MM.1S (cell line): ENCODE measurements at regions not wholly inside any gene's neighbourhood (a gene's known extent, or its start where the extent isn't known, plus 50 kb on each side); places are given as distances from the start of the nearest gene placed in this dataset.

Experiments
- DNase-seq: peaks from one replicate; pipeline ENCODE4 v3.0.0-alpha.2; 2015
- H2AFZ ChIP-seq: fragments of 300-600 bp; sonication (generic); 2 replicates; pipeline ENCODE4 v1.6.0; 2016; ENCODE audit warnings: antibody characterized with exemption, low read length
- H3F3A ChIP-seq: fragments of 300-600 bp; sonication (generic); 2 replicates; pipeline ENCODE4 v1.6.1; 2016; ENCODE audit warnings: mild to moderate bottlenecking, antibody characterized with exemption, low read length, moderate library complexity, mixed read lengths; ENCODE audit not compliant: insufficient read depth
- H3K27ac ChIP-seq: fragments of 300-600 bp; sonication (generic); 2 replicates; pipeline ENCODE4 v1.5.1; 2016; ENCODE audit warnings: mild to moderate bottlenecking, low read length
- H3K27me3 ChIP-seq: fragments of 300-600 bp; sonication (generic); replicated peaks from 2 replicates; pipeline ENCODE4 v1.6.0; 2016; ENCODE audit warnings: low read length; ENCODE audit not compliant: insufficient read depth
- H3K36me3 ChIP-seq: fragments of 300-600 bp; sonication (generic); replicated peaks from 2 replicates; pipeline ENCODE4 v1.6.1; 2016; ENCODE audit warnings: mild to moderate bottlenecking, low read length, mixed read lengths; ENCODE audit not compliant: insufficient read depth
- H3K4me1 ChIP-seq: fragments of 300-600 bp; sonication (generic); 2 replicates; pipeline ENCODE4 v1.6.1; 2016; ENCODE audit warnings: low read length, mixed read lengths
- H3K4me2 ChIP-seq: fragments of 300-600 bp; sonication (generic); 2 replicates; pipeline ENCODE4 v1.6.0; 2016; ENCODE audit warnings: low read depth, low read length
- H3K4me3 ChIP-seq: fragments of 300-600 bp; sonication (generic); 2 replicates; pipeline ENCODE4 v1.5.1; 2016; ENCODE audit warnings: low read length, mixed read lengths
- H3K79me2 ChIP-seq: fragments of 300-600 bp; sonication (generic); 2 replicates; pipeline ENCODE4 v1.6.1; 2016; ENCODE audit warnings: mixed run types, low read length, mixed read lengths
- H3K9ac ChIP-seq: fragments of 300-600 bp; sonication (generic); 2 replicates; pipeline ENCODE4 v1.6.1; 2016; ENCODE audit warnings: low read length, mixed read lengths
- H3K9me2 ChIP-seq: fragments of 300-600 bp; sonication (generic); replicated peaks from 2 replicates; pipeline ENCODE4 v1.6.1; 2016; ENCODE audit warnings: mild to moderate bottlenecking, low read length, mixed read lengths; ENCODE audit not compliant: insufficient read depth
- H3K9me3 ChIP-seq: fragments of 300-600 bp; sonication (generic); replicated peaks from 2 replicates; pipeline ENCODE4 v1.6.1; 2016; ENCODE audit warnings: mild to moderate bottlenecking, low read length, mixed read lengths; ENCODE audit not compliant: insufficient read depth
- H4K20me1 ChIP-seq: fragments of 300-600 bp; sonication (generic); 2 replicates; pipeline ENCODE4 v1.6.1; 2016; ENCODE audit warnings: mild to moderate bottlenecking, low read length, moderate library complexity, mixed read lengths; ENCODE audit not compliant: insufficient read depth
- EZH2 ChIP-seq: fragments of 300-600 bp; sonication (generic); optimal IDR thresholded peaks from 2 replicates; pipeline ENCODE3; 2017; ENCODE audit warnings: low read depth, mild to moderate bottlenecking, antibody characterized with exemption, low read length, mixed read lengths
- EZH2phosphoT487 ChIP-seq: fragments of 300-600 bp; sonication (generic); IDR thresholded peaks from 2 replicates; pipeline ENCODE4 v1.6.1; 2018; ENCODE audit warnings: antibody characterized with exemption, low read length
- TF ChIP-seq, protein P1 (sequence below): fragments of 300-600 bp; sonication (generic); IDR thresholded peaks from 2 replicates; pipeline ENCODE4 v1.5.1; 2016; ENCODE audit warnings: antibody characterized with exemption, low read length, mixed read lengths

DNA sequence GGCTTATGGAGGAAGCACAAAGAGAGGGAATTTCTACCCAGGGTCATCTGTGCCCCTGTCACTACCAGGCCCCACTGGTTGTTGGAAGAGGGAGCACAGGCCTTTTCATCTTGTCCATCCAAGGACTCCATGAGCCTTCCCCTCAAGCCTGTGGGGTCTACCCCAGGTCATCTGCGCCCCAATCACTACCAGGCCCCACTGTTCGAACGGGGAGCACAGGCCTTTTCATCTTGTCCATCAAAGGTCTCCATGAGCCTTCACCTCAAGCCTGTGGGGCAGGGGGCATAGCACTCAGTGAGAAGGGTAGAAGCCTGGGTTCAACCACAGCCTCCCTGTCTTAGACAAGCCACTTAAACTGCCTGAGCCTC is 101.5 kb upstream of the CDH5 start:
- no peaks in the 10 kb centered on the region for H3K4me1 ChIP-seq
- no peak for DNase-seq
- no peak overlapping the region for H3K27ac ChIP-seq
- H3K4me3 ChIP-seq, result no peak overlapping the region
- TF ChIP-seq EZH2, result no peak
- TF ChIP-seq, protein P1, sequence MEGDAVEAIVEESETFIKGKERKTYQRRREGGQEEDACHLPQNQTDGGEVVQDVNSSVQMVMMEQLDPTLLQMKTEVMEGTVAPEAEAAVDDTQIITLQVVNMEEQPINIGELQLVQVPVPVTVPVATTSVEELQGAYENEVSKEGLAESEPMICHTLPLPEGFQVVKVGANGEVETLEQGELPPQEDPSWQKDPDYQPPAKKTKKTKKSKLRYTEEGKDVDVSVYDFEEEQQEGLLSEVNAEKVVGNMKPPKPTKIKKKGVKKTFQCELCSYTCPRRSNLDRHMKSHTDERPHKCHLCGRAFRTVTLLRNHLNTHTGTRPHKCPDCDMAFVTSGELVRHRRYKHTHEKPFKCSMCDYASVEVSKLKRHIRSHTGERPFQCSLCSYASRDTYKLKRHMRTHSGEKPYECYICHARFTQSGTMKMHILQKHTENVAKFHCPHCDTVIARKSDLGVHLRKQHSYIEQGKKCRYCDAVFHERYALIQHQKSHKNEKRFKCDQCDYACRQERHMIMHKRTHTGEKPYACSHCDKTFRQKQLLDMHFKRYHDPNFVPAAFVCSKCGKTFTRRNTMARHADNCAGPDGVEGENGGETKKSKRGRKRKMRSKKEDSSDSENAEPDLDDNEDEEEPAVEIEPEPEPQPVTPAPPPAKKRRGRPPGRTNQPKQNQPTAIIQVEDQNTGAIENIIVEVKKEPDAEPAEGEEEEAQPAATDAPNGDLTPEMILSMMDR, result no peak
- no peak for TF ChIP-seq EZH2phosphoT487
- H2AFZ ChIP-seq, result no peak overlapping the region
- no peaks in the 10 kb centered on the region for H3K36me3 ChIP-seq
- H3F3A ChIP-seq, result no peaks in the 10 kb centered on the region
- H3K9ac ChIP-seq, result no peak overlapping the region
- no peaks in the 10 kb centered on the region for H3K9me3 ChIP-seq
- H3K4me2 ChIP-seq, result no peak overlapping the region
- H3K9me2 ChIP-seq, result no peaks in the 10 kb centered on the region
- no peaks in the 10 kb centered on the region for H4K20me1 ChIP-seq
- no peaks in the 10 kb centered on the region for H3K27me3 ChIP-seq
- H3K79me2 ChIP-seq, result no peaks in the 10 kb centered on the region

DNA sequence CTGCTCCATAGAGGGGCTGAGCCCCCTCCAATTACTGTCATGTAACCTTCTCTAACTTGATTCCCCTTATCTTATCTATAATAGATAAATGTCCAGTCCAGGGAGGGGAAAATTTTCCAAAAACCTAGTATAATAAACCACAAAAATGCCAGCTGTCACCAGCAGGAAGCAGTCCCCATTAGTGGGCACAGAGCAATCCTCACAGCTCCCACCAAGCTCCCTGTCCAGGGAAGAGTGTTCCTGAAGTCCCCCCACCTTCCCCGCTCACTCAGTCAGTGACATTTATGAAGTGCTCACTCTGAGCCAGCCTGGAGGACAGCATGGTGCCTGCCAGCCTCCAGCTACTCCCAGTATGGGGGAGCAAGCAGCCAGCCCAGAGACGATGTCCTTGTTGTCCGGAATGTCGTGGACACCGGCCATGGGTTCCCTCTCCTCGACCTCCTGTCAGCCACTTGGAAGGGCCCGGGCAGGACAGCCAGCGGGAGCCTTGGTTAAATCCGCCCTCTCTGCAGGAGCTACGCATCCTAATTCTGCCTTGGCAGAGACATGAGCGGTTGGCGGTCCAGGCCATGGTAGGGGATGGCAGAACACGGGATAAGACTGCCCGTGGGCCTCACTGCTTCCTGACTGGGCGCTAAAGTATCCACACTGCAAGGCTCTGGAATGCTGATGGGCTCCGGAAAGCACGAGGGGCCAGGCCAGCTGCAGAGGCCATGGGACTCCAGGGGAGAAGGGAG is 102.0 kb upstream of the CDH5 start:
- no peaks in the 10 kb centered on the region for H4K20me1 ChIP-seq
- no peak overlapping the region for H2AFZ ChIP-seq
- no peaks in the 10 kb centered on the region for H3K9me2 ChIP-seq
- no peak overlapping the region for H3K9ac ChIP-seq
- H3K27ac ChIP-seq, result no peak overlapping the region
- no peaks in the 10 kb centered on the region for H3F3A ChIP-seq
- TF ChIP-seq, protein P1, result no peak
- TF ChIP-seq EZH2, result no peak
- no peak for TF ChIP-seq EZH2phosphoT487
- no peak for DNase-seq
- no peak overlapping the region for H3K4me3 ChIP-seq
- H3K36me3 ChIP-seq, result no peaks in the 10 kb centered on the region
- no peaks in the 10 kb centered on the region for H3K4me1 ChIP-seq
- H3K27me3 ChIP-seq, result no peaks in the 10 kb centered on the region
- H3K9me3 ChIP-seq, result no peaks in the 10 kb centered on the region
- no peaks in the 10 kb centered on the region for H3K79me2 ChIP-seq
- H3K4me2 ChIP-seq, result no peak overlapping the region

DNA sequence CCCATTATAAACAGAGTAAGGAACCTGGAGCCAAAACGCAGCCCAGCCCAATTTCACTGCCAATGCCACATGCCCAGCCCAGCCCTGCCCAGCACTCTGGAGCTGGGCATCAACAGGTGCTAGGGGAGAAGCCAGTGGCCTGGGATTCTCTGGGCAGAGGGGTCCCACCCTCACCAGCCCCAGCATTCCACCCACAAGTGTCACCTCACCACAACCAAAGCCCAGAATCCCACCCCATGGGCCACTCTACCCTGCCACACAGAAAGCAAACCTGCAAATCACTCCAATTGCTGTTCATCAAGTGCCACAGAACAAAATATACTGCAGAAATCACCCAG is 102.5 kb upstream of the CDH5 start:
- Histone ChIP-seq H2AFZ (no peak overlapping the region), H3K4me3 (no peak overlapping the region), H3F3A (no peaks in the 10 kb centered on the region), H3K36me3 (no peaks in the 10 kb centered on the region), H3K4me2 (no peak overlapping the region), H3K27ac (no peak overlapping the region), H3K79me2 (no peaks in the 10 kb centered on the region), H3K9me2 (no peaks in the 10 kb centered on the region), H3K9me3 (no peaks in the 10 kb centered on the region), H3K27me3 (no peaks in the 10 kb centered on the region), H3K9ac (no peak overlapping the region), H4K20me1 (no peaks in the 10 kb centered on the region), H3K4me1 (no peaks in the 10 kb centered on the region)
- DNase-seq, result no peak
- TF ChIP-seq, protein P1, result no peak
- no peak for TF ChIP-seq EZH2
- TF ChIP-seq EZH2phosphoT487, result no peak
